CD14-positive monocyte (primary cell): ENCODE measurements at regions not wholly inside any gene's neighbourhood (a gene's known extent, or its start where the extent isn't known, plus 50 kb on each side); places are given as distances from the start of the nearest gene placed in this dataset.

Experiments used
- DNase-seq, 3 donors: peaks; one replicate each; pipeline ENCODE4 v3.0.0-alpha.2; 2011 to 2022
- H2AFZ ChIP-seq: 2 replicates; pipeline ENCODE4 v1.6.0; 2012; ENCODE audit warnings: mild to moderate bottlenecking, low read depth, low read length, inconsistent platforms; ENCODE audit not compliant: insufficient read depth, poor library complexity, severe bottlenecking
- H3K27ac ChIP-seq, 2 donors: 1 replicate in 1 of 2; 2 replicates in 1 of 2; pipeline ENCODE4 v1.5.1; 2012 to 2013; ENCODE audit warnings: low read length in 2 of 2, control low read depth in 1 of 2, inconsistent platforms in 1 of 2, low read depth in 1 of 2, mild to moderate bottlenecking in 1 of 2
- H3K27me3 ChIP-seq, 2 donors: one replicate each; pipeline versions ENCODE4 v1.6.0 to v1.6.1; 2011 to 2013; ENCODE audit warnings: low read length in 2 of 2; ENCODE audit not compliant: control insufficient read depth in 2 of 2, insufficient read depth in 2 of 2
- H3K36me3 ChIP-seq, 2 donors: replicated peaks in 1 of 2; 1 replicate in 1 of 2; 2 replicates in 1 of 2; pipeline versions ENCODE4 v1.5.1 to v1.6.1; 2012 to 2013; ENCODE audit warnings: low read length in 2 of 2, control low read depth in 1 of 2, inconsistent platforms in 1 of 2, mild to moderate bottlenecking in 1 of 2; ENCODE audit not compliant: insufficient read depth in 2 of 2, control insufficient read depth in 1 of 2
- H3K4me1 ChIP-seq, 2 donors: 1 replicate in 1 of 2; 2 replicates in 1 of 2; pipeline versions ENCODE4 v1.5.1 to v1.6.1; 2012 to 2013; ENCODE audit warnings: low read length in 2 of 2, control low read depth in 1 of 2, inconsistent platforms in 1 of 2, mild to moderate bottlenecking in 1 of 2, moderate library complexity in 1 of 2; ENCODE audit not compliant: insufficient read depth in 2 of 2, control insufficient read depth in 1 of 2
- H3K4me2 ChIP-seq: replicated peaks from 2 replicates; pipeline ENCODE3; 2012; ENCODE audit warnings: low read length, moderate library complexity, mild to moderate bottlenecking; ENCODE audit not compliant: poor library complexity, severe bottlenecking; ENCODE audit errors: extremely low read depth
- H3K4me3 ChIP-seq, 3 experiments: fragments of 200-600 bp in 1 of 3; sonication (generic) in 1 of 3; replicated peaks in 1 of 3; 1 replicate in 2 of 3; 2 replicates in 1 of 3; pipeline ENCODE4 v1.5.1; 2011 to 2013; ENCODE audit warnings: low read length in 3 of 3, mild to moderate bottlenecking in 3 of 3, control low read depth in 2 of 3, low read depth in 2 of 3, inconsistent platforms in 1 of 3, moderate library complexity in 1 of 3
- H3K79me2 ChIP-seq: 2 replicates; pipeline ENCODE4 v1.6.0; 2012; ENCODE audit warnings: mild to moderate bottlenecking, control low read depth, inconsistent platforms, low read length, moderate library complexity; ENCODE audit not compliant: insufficient read depth
- H3K9ac ChIP-seq: 2 replicates; pipeline ENCODE4 v1.6.0; 2017; ENCODE audit warnings: low read length, mild to moderate bottlenecking; ENCODE audit not compliant: insufficient read depth, poor library complexity, severe bottlenecking
- H3K9me3 ChIP-seq, 2 donors: replicated peaks in 1 of 2; 1 replicate in 1 of 2; 2 replicates in 1 of 2; pipeline versions ENCODE4 v1.5.1 to v1.6.1; 2012 to 2013; ENCODE audit warnings: low read length in 2 of 2, control low read depth in 1 of 2; ENCODE audit not compliant: control insufficient read depth in 1 of 2, insufficient read depth in 1 of 2
- H4K20me1 ChIP-seq: 2 replicates; pipeline ENCODE4 v1.6.0; 2012; ENCODE audit warnings: mild to moderate bottlenecking, low read length, control low read depth, moderate library complexity; ENCODE audit not compliant: insufficient read depth
- H3K27ac Mint-ChIP-seq, 7 donors: one replicate each; pipeline ENCODE4 v1.8.0; 2020; ENCODE audit warnings: mild to moderate bottlenecking in 7 of 7, mixed read lengths in 7 of 7, moderate library complexity in 6 of 7, inconsistent platforms in 2 of 7
- H3K27me3 Mint-ChIP-seq, 3 donors: one replicate each; pipeline ENCODE4 v1.8.0; 2021 to 2022; ENCODE audit warnings: low read depth in 3 of 3, mild to moderate bottlenecking in 3 of 3, mixed read lengths in 3 of 3, moderate library complexity in 3 of 3, inconsistent platforms in 1 of 3
- H3K36me3 Mint-ChIP-seq, 2 donors: one replicate each; pipeline ENCODE4 v1.8.0; 2020; ENCODE audit warnings: mixed read lengths in 2 of 2, inconsistent platforms in 1 of 2, mild to moderate bottlenecking in 1 of 2
- H3K4me1 Mint-ChIP-seq: one replicate; pipeline ENCODE4 v1.8.0; 2020; ENCODE audit warnings: mild to moderate bottlenecking, mixed read lengths
- H3K4me3 Mint-ChIP-seq, 2 donors: one replicate each; pipeline ENCODE4 v1.8.0; 2020; ENCODE audit warnings: mild to moderate bottlenecking in 2 of 2, mixed read lengths in 2 of 2, moderate library complexity in 1 of 2
- H3K9me3 Mint-ChIP-seq, 7 donors: one replicate each; pipeline ENCODE4 v1.8.0; 2020 to 2022; ENCODE audit warnings: mixed read lengths in 7 of 7, mild to moderate bottlenecking in 6 of 7, moderate library complexity in 6 of 7, inconsistent platforms in 2 of 7
- CTCF ChIP-seq: fragments of 200-600 bp; IDR thresholded peaks from one replicate; pipeline ENCODE4 v1.8.0; 2022; ENCODE audit warnings: antibody characterized with exemption, mild to moderate bottlenecking
- WGBS: methylation state at CpG from one replicate; pipeline ENCODE4 v1.1.5; 2013; ENCODE audit warnings: missing lambda C conversion rate; ENCODE audit not compliant: insufficient coverage; 5-methylcytosine and 5-hydroxymethylcytosine counted together
- intact Hi-C, 2 donors: fragments of 100-400 bp; cut with micrococcal nuclease; formaldehyde crosslinking; loops; one replicate each; pipeline versions ENCODE4 v1.15.0 to v1.15.1; 2023

GRCh38 chr16:80161799-80162739 lies 378.7 kb upstream of the DYNLRB2 start:
- Histone ChIP-seq H3K27me3 (no peaks in the 10 kb centered on the region), H3K9ac (no peak overlapping the region), H3K27ac (no peak overlapping the region), H3K36me3 (no peaks in the 10 kb centered on the region), H2AFZ (no peak overlapping the region), H3K4me1 (no peaks in the 10 kb centered on the region), H3K4me2 (no peak overlapping the region), H3K4me3 (no peak overlapping the region), H4K20me1 (no peaks in the 10 kb centered on the region), H3K79me2 (no peaks in the 10 kb centered on the region), H3K9me3 (no peaks in the 10 kb centered on the region)
- no peak for TF ChIP-seq CTCF
- intact Hi-C loops = no loop called here
- no peaks in the 10 kb centered on the region for H3K4me1 Mint-ChIP-seq
- H3K27ac Mint-ChIP-seq = no peak overlapping the region
- H3K27me3 Mint-ChIP-seq = no peaks in the 10 kb centered on the region
- no peak for DNase-seq
- no peaks in the 10 kb centered on the region for H3K36me3 Mint-ChIP-seq
- WGBS = 98% methylated on average over 5 of the region's 12 CpGs
- peaks cover 0 to 5% (median 0%) of the 10 kb centered on the region in 7 donors for H3K9me3 Mint-ChIP-seq
- no peak overlapping the region for H3K4me3 Mint-ChIP-seq

GRCh38 chr16:80158766-80159165 lies 382.0 kb upstream of the DYNLRB2 start:
- H3K27me3 ChIP-seq = no peaks in the 10 kb centered on the region
- 94% methylated on average over 2 of the region's 4 CpGs for WGBS
- H3K4me1 ChIP-seq = no peaks in the 10 kb centered on the region
- no peak overlapping the region for H3K4me3 ChIP-seq
- Mint-ChIP-seq H3K27me3 (peaks cover 0 to 2% (median 1%) of the 10 kb centered on the region in 3 donors), H3K27ac (no peak overlapping the region), H3K9me3 (peaks cover 0 to 5% (median 0%) of the 10 kb centered on the region in 7 donors), H3K36me3 (no peaks in the 10 kb centered on the region), H3K4me1 (no peaks in the 10 kb centered on the region), H3K4me3 (no peak overlapping the region)
- no peak for TF ChIP-seq CTCF
- intact Hi-C loops = no loop called here
- no peak overlapping the region for H2AFZ ChIP-seq
- H3K9ac ChIP-seq = no peak overlapping the region
- H4K20me1 ChIP-seq = no peaks in the 10 kb centered on the region
- no peak overlapping the region for H3K4me2 ChIP-seq
- no peak for DNase-seq
- H3K79me2 ChIP-seq = no peaks in the 10 kb centered on the region
- no peak overlapping the region for H3K27ac ChIP-seq
- no peaks in the 10 kb centered on the region for H3K36me3 ChIP-seq
- H3K9me3 ChIP-seq = no peaks in the 10 kb centered on the region
